ENCODE measurements at regions not wholly inside any gene's neighbourhood (a gene's known extent, or its start where the extent isn't known, plus 50 kb on each side); places are given as distances from the start of the nearest gene placed in this dataset.

GRCh38 chr20:57948180-57948955 is 238.6 kb upstream of the PMEPA1 start:
- DNase-seq (ENCODE audit: low read depth in 3 of 3): no peak

GRCh38 chr20:57947421-57948179 is 237.8 kb upstream of the PMEPA1 start:
- no peak for DNase-seq (ENCODE audit: low read depth in 3 of 3)

GRCh38 chr20:57946559-57947315 is 236.9 kb upstream of the PMEPA1 start:
- no peak for DNase-seq (ENCODE audit: low read depth in 3 of 3)

GRCh38 chr20:57944988-57945387 is 235.2 kb upstream of the PMEPA1 start:
- DNase-seq (ENCODE audit: low read depth in 3 of 3): no peak

GRCh38 chr20:57943950-57944349 is 234.1 kb upstream of the PMEPA1 start:
- DNase-seq (ENCODE audit: low read depth in 3 of 3): no peak

GRCh38 chr20:57943291-57943690 is 233.5 kb upstream of the PMEPA1 start:
- DNase-seq (ENCODE audit: low read depth in 3 of 3): no peak

- DNase-seq (ENCODE audit: low read depth in 3 of 3): no peak
Measured at GRCh38 chr20:57941604-57942381, 232.0 kb upstream of the PMEPA1 start.

GRCh38 chr20:57940868-57941522 is 231.2 kb upstream of the PMEPA1 start:
- no peak for DNase-seq (ENCODE audit: low read depth in 3 of 3)

- DNase-seq (ENCODE audit: low read depth in 3 of 3): no peak
Measured at GRCh38 chr20:57940376-57940775, 230.6 kb upstream of the PMEPA1 start.

- DNase-seq (ENCODE audit: low read depth in 3 of 3): no peak
Measured at GRCh38 chr20:57939499-57939898, 229.7 kb upstream of the PMEPA1 start.

GRCh38 chr20:57938158-57939108 is 228.6 kb upstream of the PMEPA1 start:
- DNase-seq (ENCODE audit: low read depth in 3 of 3): no peak

- no peak for DNase-seq (ENCODE audit: low read depth in 3 of 3)
Measured at GRCh38 chr20:57936636-57937385, 227.0 kb upstream of the PMEPA1 start.

GRCh38 chr20:57934913-57935312 is 225.1 kb upstream of the PMEPA1 start:
- DNase-seq (ENCODE audit: low read depth in 3 of 3): no peak

- no peak for DNase-seq (ENCODE audit: low read depth in 3 of 3)
Measured at GRCh38 chr20:57934007-57934805, 224.4 kb upstream of the PMEPA1 start.

GRCh38 chr20:57932227-57932864 is 222.5 kb upstream of the PMEPA1 start:
- no peak for DNase-seq (ENCODE audit: low read depth in 3 of 3)

GRCh38 chr20:57930351-57930750 is 220.5 kb upstream of the PMEPA1 start:
- no peak for DNase-seq (ENCODE audit: low read depth in 3 of 3)

- no peak for DNase-seq (ENCODE audit: low read depth in 3 of 3)
Measured at GRCh38 chr20:57928181-57928967, 218.6 kb upstream of the PMEPA1 start.

Measured in stimulated activated CD4-positive, alpha-beta T cell treated with anti-CD3 and anti-CD28 coated beads, TNF-alpha, amount 100 ng/mL, for 24 hours (primary cell).